ENCODE measurements at regions not wholly inside any gene's neighbourhood (a gene's known extent, or its start where the extent isn't known, plus 50 kb on each side); places are given as distances from the start of the nearest gene placed in this dataset.

DNA sequence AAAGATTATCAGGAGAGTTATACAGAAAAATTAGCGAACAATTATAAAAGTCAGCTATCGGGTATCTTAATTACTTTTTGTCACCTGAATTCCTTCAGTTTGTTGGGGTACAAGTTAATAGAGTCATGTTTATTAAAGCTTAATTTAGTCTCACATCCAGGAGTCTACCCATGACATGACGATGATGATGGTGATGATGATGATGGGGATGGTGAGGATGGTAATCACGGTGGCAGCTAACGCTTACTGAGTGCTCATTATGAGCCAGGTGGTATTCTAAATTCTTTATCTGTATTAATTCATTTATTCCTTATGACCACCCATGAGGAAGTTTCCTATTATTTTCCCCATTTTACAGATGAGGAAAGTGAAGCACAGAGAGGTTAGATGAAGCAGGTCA is 208.6 kb upstream of the KIF2A start (continued):
- TF ChIP-seq CHD7 (IDR thresholded peaks at IDR 0.05; ENCODE audit: insufficient replicate concordance, low read length) (no peak), TAF7 (optimal IDR thresholded peaks at IDR 0.05; ENCODE audit: borderline replicate concordance, low read depth, low read length) (no peak)
